ENCODE measurements at regions not wholly inside any gene's neighbourhood (a gene's known extent, or its start where the extent isn't known, plus 50 kb on each side); places are given as distances from the start of the nearest gene placed in this dataset.
"Not testable (repeated sequence)": the region's sequence is repeated elsewhere in the genome, so short reads cannot be mapped to it uniquely, and the experiment has no call there.

DNA sequence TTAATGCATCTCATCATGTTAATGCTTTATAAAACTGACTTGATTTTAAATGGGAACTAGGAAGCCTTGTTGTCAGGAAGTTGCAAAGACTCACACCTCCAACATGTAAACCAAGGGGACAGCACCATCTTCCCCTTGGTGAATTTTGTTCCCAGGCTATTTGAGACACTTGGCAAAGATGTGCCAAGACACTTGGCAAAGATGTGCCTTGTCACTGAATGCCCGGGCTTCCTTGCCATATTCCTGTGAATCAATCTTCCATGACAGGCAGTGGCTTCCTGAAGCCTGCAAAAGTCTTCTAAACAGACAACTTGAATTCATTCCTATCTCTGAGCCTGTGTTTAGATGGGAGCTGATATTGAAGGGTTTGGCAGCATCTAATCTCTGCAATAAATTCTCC, 465.4 kb upstream of the C16orf82 start:
- no peak overlapping the region for H3K4me3 ChIP-seq (ENCODE audit: low read depth, low read length)
- no peak for DNase-seq (ENCODE audit: low read depth)

DNA sequence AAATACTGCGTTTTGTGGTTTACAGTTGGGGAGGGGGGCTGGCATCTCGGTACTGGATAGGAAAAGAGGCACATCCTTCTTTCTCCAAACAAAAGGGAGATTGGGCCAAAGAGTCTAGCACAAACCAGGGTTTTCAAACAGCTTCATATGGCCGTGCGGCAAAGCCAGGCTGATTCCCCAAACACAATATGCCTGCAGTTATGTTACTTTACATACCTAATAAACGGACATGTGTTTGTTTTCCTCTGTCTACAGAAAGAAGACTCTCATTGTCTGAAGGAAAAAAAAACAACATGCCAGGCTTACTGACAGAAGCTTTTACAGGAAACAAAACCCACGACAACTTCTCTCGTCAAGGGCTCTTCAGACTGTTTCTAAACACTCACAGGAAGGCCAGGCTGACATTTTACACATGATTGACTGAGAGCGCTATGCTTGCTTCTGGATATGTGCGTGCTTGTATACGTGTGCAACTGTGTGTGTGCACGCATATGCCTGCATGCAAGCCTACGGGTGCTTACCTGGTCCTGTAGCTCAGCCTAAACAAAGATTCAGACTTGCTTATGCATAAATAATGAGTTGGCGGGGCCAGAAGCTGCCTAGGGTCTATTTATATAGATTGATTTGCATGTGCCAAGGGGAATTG, 461.0 kb upstream of the C16orf82 start:
- no peak overlapping the region for H3K4me3 ChIP-seq (ENCODE audit: low read depth, low read length)
- TF ChIP-seq, protein P1, sequence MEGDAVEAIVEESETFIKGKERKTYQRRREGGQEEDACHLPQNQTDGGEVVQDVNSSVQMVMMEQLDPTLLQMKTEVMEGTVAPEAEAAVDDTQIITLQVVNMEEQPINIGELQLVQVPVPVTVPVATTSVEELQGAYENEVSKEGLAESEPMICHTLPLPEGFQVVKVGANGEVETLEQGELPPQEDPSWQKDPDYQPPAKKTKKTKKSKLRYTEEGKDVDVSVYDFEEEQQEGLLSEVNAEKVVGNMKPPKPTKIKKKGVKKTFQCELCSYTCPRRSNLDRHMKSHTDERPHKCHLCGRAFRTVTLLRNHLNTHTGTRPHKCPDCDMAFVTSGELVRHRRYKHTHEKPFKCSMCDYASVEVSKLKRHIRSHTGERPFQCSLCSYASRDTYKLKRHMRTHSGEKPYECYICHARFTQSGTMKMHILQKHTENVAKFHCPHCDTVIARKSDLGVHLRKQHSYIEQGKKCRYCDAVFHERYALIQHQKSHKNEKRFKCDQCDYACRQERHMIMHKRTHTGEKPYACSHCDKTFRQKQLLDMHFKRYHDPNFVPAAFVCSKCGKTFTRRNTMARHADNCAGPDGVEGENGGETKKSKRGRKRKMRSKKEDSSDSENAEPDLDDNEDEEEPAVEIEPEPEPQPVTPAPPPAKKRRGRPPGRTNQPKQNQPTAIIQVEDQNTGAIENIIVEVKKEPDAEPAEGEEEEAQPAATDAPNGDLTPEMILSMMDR (IDR thresholded peaks at IDR 0.05; ENCODE audit: insufficient read depth, low read depth, low read length, missing control alignments) = no peak
- no peak for DNase-seq (ENCODE audit: low read depth)

More for the DNA sequence above, 465.4 kb upstream of the C16orf82 start:
- TF ChIP-seq, protein P1 (IDR thresholded peaks at IDR 0.05; ENCODE audit: insufficient read depth, low read depth, low read length, missing control alignments) = no peak

DNA sequence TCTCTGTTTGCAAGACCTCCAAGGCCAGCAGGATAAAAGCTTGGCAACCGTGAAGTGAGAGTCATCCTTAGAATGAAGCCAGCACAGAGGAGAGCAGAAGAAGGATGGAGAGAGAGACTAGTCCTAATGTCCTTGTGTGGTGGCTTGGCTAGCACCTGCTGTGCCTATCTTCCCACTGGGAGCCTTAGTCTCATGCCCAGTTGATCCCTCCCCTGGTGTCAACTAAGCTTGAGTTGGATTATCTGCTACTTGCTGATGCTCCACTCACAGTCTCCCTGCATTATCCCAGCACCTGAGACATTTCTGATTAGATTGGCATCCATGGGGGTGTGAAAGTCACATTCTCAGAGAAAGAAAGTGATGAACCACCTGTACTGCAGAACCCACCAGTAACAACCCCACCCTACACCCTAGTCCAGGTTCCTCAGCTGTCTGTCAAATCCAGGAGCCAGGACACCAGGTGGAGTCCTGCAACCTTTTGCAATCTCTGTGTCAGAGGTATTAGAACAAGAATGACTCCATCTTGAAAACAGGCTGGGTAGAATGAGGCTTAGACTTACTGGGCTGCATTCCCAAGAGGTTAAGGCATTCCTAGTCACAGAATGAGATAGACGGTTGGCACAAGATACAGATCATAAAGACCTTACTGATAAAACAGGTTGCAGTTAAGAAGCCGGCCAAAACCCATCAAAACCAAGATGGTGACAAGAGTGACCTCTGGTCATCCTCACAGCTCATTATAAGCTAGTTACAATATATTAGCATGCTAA, 460.2 kb upstream of the C16orf82 start:
- H3K4me3 ChIP-seq (ENCODE audit: low read depth, low read length) = no peak overlapping the region
- no peak for DNase-seq (ENCODE audit: low read depth)
- TF ChIP-seq, protein P1 (IDR thresholded peaks at IDR 0.05; ENCODE audit: insufficient read depth, low read depth, low read length, missing control alignments) = no peak

DNA sequence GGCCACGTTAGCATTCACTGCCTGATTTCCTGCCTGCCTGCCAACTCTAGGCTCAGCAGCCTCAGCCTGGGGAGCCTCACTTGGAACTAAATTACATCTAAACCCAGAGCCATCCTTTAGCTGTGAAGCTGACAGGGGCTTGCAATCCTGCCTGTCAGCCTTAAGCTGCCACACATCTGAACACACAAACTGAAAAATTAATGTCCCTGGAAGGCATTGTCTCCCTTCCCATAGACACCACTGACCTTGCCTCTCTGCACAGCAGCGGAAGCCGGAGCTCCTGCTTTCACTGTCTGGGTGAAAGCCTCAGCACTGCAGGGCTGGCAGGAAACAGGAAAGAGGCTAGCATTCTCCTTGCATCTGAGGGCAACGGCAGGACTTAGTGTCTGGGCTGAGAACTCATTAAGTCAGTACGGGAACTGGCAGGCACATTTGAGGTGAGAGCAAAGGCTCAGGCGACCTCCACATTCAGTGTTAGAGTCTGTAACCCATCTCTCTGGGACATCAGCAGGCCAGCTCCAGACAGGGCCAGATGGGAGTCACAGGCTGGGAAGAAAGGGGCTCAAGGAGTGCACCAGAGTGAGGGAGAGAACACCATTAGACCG, 452.4 kb upstream of the C16orf82 start:
- TF ChIP-seq, protein P1 (IDR thresholded peaks at IDR 0.05; ENCODE audit: insufficient read depth, low read depth, low read length, missing control alignments) = no peak
- DNase-seq (ENCODE audit: low read depth) = no peak
- no peak overlapping the region for H3K4me3 ChIP-seq (ENCODE audit: low read depth, low read length)

DNA sequence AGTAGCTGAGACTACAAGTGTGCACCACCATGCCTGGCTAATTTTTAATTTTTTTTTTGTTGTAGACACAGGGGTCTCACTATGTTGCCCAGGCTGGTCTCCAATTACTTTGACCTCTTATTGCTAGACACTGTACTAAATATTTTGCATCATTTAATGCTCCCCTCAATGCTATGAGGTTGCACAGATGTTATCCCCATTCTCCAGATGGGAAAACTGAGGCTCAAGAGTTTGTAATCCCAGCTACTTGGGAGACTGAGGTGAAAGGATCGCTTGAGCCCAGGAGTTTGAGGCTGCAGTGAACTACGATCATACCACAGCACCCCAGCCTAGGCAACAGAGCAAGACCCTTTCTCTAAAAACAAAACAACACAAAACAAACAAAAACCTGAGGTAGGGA, 443.3 kb upstream of the C16orf82 start:
- TF ChIP-seq, protein P1 (IDR thresholded peaks at IDR 0.05; ENCODE audit: insufficient read depth, low read depth, low read length, missing control alignments) = no peak
- no peak for DNase-seq (ENCODE audit: low read depth)

DNA sequence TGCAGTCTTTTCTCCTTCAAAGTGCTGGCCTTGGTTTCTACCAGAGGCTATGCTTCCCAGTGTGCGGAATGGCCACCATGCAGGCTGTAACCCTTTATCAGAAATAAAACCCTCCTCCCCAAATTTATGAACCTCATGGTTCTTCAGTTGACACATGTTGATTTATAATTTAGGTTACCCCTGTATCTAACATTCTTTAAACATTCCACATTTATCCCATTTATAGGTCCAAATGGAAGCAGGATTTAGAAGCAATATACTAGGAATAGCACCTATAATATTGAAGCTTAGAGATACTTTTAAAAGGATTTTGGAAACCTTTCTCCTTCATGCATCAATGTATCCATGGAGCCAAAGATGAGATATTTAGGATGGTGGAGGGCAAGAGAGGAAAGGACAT, 438.8 kb upstream of the C16orf82 start:
- no peak overlapping the region for H3K4me3 ChIP-seq (ENCODE audit: low read depth, low read length)
- TF ChIP-seq, protein P1 (IDR thresholded peaks at IDR 0.05; ENCODE audit: insufficient read depth, low read depth, low read length, missing control alignments) = no peak
- DNase-seq (ENCODE audit: low read depth) = no peak

More for the DNA sequence above, 443.3 kb upstream of the C16orf82 start:
- no peak overlapping the region for H3K4me3 ChIP-seq (ENCODE audit: low read depth, low read length)

DNA sequence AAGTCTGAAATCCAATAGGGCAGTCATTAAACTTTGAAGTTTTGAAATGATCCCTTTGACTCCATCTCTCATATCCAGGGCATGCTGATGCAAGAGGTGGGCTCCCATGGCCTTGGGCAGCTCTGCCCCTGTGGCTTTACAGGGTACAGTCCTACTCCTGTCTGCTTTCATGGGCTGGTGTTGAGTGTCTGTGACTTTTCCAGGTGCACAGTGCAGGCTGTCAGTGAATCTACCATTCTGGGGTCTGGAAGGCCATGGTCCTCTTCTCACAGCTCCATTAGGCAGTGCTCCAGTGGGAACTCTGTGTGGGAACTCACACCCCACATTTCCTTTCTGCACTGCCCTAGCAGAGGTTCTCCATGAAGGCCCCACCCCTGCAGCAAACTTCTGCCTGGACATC, 435.4 kb upstream of the C16orf82 start:
- H3K4me3 ChIP-seq (ENCODE audit: low read depth, low read length); DNase-seq (ENCODE audit: low read depth): not testable (repeated sequence)
